WTC11 (cell line): ENCODE measurements at regions not wholly inside any gene's neighbourhood (a gene's known extent, or its start where the extent isn't known, plus 50 kb on each side); places are given as distances from the start of the nearest gene placed in this dataset.

Experiments used
- ATAC-seq: fragments of 200-7000 bp; cut with Tn5 transposase; 2 replicates; pipeline ENCODE4 v1.10.0; 2021; ENCODE audit warnings: mild to moderate bottlenecking, moderate library complexity
- CTCF ChIA-PET: fragments of 300-600 bp; sonication (Branson Sonifier 250); formaldehyde crosslinking; loops from one replicate; lab custom pipeline; 2021; ENCODE audit warnings: antibody characterized with exemption; lab: Charles Lee
- POLR2A ChIA-PET: fragments of 350-600 bp; sonication (Branson Sonifier 250); formaldehyde crosslinking; loops from one replicate; lab custom pipeline; 2021; ENCODE audit warnings: antibody characterized with exemption; lab: Charles Lee
- DNase-seq: peaks from one replicate; pipeline ENCODE4 v3.0.0; 2021; ENCODE audit warnings: low spot score
- H3K27ac Mint-ChIP-seq: 2 replicates; pipeline ENCODE4 v1.8.0; 2021; ENCODE audit warnings: mixed read lengths
- H3K27me3 Mint-ChIP-seq: 2 replicates; pipeline ENCODE4 v1.8.0; 2021; ENCODE audit warnings: low read depth, mild to moderate bottlenecking, moderate library complexity, mixed read lengths
- H3K36me3 Mint-ChIP-seq: 2 replicates; pipeline ENCODE4 v1.8.0; 2021; ENCODE audit warnings: mixed read lengths
- H3K4me1 Mint-ChIP-seq: 2 replicates; pipeline ENCODE4 v1.8.0; 2022; ENCODE audit warnings: mixed read lengths
- H3K4me3 Mint-ChIP-seq: 2 replicates; pipeline ENCODE4 v1.8.0; 2021; ENCODE audit warnings: mild to moderate bottlenecking, moderate library complexity, mixed read lengths
- H3K9me3 Mint-ChIP-seq: 2 replicates; pipeline ENCODE4 v1.8.0; 2021; ENCODE audit warnings: mixed read lengths
- ETV6 ChIP-seq: sonication (generic); formaldehyde crosslinking; IDR thresholded peaks from 2 replicates; pipeline ENCODE4 v1.8.1; 2022; ENCODE audit warnings: mild to moderate bottlenecking, missing genetic modification reagents
- GTF2I ChIP-seq: fragments of 250-450 bp; sonication (Bioruptor Pico); conservative IDR thresholded peaks from 2 replicates; pipeline ENCODE4 v1.4.0; 2021; ENCODE audit warnings: mild to moderate bottlenecking
- KAT7 ChIP-seq: sonication (generic); formaldehyde crosslinking; IDR thresholded peaks from 2 replicates; pipeline ENCODE4 v1.8.1; 2023; ENCODE audit warnings: missing genetic modification reagents, mild to moderate bottlenecking, borderline replicate concordance
- NFYB ChIP-seq: sonication (generic); formaldehyde crosslinking; conservative IDR thresholded peaks from 2 replicates; pipeline ENCODE4 v1.8.0; 2022; ENCODE audit warnings: low read depth, missing genetic modification reagents
- RELA ChIP-seq: sonication (generic); formaldehyde crosslinking; IDR thresholded peaks from 2 replicates; pipeline ENCODE4 v1.8.1; 2022; ENCODE audit warnings: missing genetic modification reagents, mild to moderate bottlenecking, borderline replicate concordance
- SMAD4 ChIP-seq: sonication (generic); formaldehyde crosslinking; IDR thresholded peaks from 2 replicates; pipeline ENCODE4 v1.8.0; 2022; ENCODE audit warnings: mild to moderate bottlenecking, missing genetic modification reagents
- TEAD4 ChIP-seq: sonication (generic); formaldehyde crosslinking; IDR thresholded peaks from 2 replicates; pipeline ENCODE4 v1.8.0; 2022; ENCODE audit warnings: mild to moderate bottlenecking, missing genetic modification reagents
- ZNF138 ChIP-seq: sonication (generic); formaldehyde crosslinking; conservative IDR thresholded peaks from 2 replicates; pipeline ENCODE4 v1.8.1; 2022; ENCODE audit warnings: mild to moderate bottlenecking, moderate library complexity, missing genetic modification reagents
- ZNF232 ChIP-seq: sonication (generic); formaldehyde crosslinking; IDR thresholded peaks from 2 replicates; pipeline ENCODE4 v1.8.0; 2022; ENCODE audit warnings: mild to moderate bottlenecking, missing genetic modification reagents
- ZNF263 ChIP-seq: sonication (generic); formaldehyde crosslinking; IDR thresholded peaks from 2 replicates; pipeline ENCODE4 v1.8.1; 2022; ENCODE audit warnings: low read depth, mild to moderate bottlenecking, moderate library complexity, missing genetic modification reagents
- ZNF396 ChIP-seq: fragments of 250-450 bp; sonication (Bioruptor Pico); IDR thresholded peaks from 2 replicates; pipeline ENCODE4 v1.8.0; 2021; ENCODE audit warnings: mild to moderate bottlenecking, moderate library complexity, borderline replicate concordance
- ZNF671 ChIP-seq: fragments of 250-450 bp; sonication (Bioruptor Pico); IDR thresholded peaks from 2 replicates; pipeline ENCODE4 v1.8.0; 2021; ENCODE audit warnings: mild to moderate bottlenecking
- TF ChIP-seq, protein P1 (sequence below): sonication (generic); formaldehyde crosslinking; IDR thresholded peaks from 2 replicates; pipeline ENCODE4 v1.8.1; 2023; ENCODE audit warnings: mild to moderate bottlenecking, moderate library complexity, missing genetic modification reagents
- TF ChIP-seq, protein P2 (sequence below): sonication (generic); formaldehyde crosslinking; IDR thresholded peaks from 2 replicates; pipeline ENCODE4 v1.8.0; 2022; ENCODE audit warnings: missing genetic modification reagents
- TF ChIP-seq, protein P3 (sequence below): fragments of 250-450 bp; sonication (Bioruptor Pico); IDR thresholded peaks from 2 replicates; pipeline ENCODE4 v1.8.0; 2021; ENCODE audit warnings: mild to moderate bottlenecking
- TF ChIP-seq, protein P4 (sequence below): sonication (generic); formaldehyde crosslinking; IDR thresholded peaks from 2 replicates; pipeline ENCODE4 v1.8.1; 2023; ENCODE audit warnings: mild to moderate bottlenecking, missing genetic modification reagents
- TF ChIP-seq, protein P5 (sequence below): sonication (generic); formaldehyde crosslinking; IDR thresholded peaks from 2 replicates; pipeline ENCODE4 v1.8.1; 2022; ENCODE audit warnings: missing genetic modification reagents, borderline replicate concordance
- TF ChIP-seq, protein P6 (sequence below): sonication (generic); formaldehyde crosslinking; IDR thresholded peaks from 2 replicates; pipeline ENCODE4 v1.8.1; 2022; ENCODE audit warnings: mild to moderate bottlenecking, moderate library complexity, missing genetic modification reagents
- TF ChIP-seq, protein P7 (sequence below): fragments of 250-450 bp; sonication (Bioruptor Pico); IDR thresholded peaks from 2 replicates; pipeline ENCODE4 v1.9.0; 2021; ENCODE audit warnings: mild to moderate bottlenecking
- TF ChIP-seq, protein P8 (sequence below): sonication (generic); formaldehyde crosslinking; IDR thresholded peaks from 2 replicates; pipeline ENCODE4 v1.8.0; 2023; ENCODE audit warnings: missing genetic modification reagents, mild to moderate bottlenecking, borderline replicate concordance

DNA sequence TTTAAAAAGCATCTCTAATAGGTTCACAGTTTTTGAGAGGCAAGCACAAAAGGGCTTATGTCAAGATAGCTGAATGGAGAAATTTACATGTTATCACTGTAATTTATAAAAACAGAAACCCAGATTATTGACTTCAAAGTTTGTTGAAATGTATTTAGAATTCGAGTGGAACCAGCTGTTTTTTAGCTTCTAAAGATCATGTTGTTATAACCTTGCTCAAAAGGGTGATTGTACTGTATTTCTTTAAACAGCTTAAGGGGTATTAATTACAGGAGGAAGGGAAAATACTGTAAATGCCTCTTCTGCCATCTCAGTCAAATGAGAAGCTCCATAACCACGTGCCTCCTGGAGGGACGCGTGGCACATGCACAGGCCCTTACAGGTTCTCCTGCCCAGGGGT, 156.2 kb upstream of the MGMT start:
- TF ChIP-seq, protein P1, sequence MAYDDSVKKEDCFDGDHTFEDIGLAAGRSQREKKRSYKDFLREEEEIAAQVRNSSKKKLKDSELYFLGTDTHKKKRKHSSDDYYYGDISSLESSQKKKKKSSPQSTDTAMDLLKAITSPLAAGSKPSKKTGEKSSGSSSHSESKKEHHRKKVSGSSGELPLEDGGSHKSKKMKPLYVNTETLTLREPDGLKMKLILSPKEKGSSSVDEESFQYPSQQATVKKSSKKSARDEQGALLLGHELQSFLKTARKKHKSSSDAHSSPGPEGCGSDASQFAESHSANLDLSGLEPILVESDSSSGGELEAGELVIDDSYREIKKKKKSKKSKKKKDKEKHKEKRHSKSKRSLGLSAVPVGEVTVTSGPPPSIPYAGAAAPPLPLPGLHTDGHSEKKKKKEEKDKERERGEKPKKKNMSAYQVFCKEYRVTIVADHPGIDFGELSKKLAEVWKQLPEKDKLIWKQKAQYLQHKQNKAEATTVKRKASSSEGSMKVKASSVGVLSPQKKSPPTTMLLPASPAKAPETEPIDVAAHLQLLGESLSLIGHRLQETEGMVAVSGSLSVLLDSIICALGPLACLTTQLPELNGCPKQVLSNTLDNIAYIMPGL, result no peak
- TF ChIP-seq ZNF671 (CRISPR knock-in tag) (no peak), TEAD4 (CRISPR knock-in tag) (no peak), GTF2I (CRISPR knock-in tag) (no peak), SMAD4 (CRISPR knock-in tag) (no peak), ETV6 (no peak), ZNF138 (CRISPR knock-in tag) (no peak), NFYB (no peak)
- TF ChIP-seq, protein P2, sequence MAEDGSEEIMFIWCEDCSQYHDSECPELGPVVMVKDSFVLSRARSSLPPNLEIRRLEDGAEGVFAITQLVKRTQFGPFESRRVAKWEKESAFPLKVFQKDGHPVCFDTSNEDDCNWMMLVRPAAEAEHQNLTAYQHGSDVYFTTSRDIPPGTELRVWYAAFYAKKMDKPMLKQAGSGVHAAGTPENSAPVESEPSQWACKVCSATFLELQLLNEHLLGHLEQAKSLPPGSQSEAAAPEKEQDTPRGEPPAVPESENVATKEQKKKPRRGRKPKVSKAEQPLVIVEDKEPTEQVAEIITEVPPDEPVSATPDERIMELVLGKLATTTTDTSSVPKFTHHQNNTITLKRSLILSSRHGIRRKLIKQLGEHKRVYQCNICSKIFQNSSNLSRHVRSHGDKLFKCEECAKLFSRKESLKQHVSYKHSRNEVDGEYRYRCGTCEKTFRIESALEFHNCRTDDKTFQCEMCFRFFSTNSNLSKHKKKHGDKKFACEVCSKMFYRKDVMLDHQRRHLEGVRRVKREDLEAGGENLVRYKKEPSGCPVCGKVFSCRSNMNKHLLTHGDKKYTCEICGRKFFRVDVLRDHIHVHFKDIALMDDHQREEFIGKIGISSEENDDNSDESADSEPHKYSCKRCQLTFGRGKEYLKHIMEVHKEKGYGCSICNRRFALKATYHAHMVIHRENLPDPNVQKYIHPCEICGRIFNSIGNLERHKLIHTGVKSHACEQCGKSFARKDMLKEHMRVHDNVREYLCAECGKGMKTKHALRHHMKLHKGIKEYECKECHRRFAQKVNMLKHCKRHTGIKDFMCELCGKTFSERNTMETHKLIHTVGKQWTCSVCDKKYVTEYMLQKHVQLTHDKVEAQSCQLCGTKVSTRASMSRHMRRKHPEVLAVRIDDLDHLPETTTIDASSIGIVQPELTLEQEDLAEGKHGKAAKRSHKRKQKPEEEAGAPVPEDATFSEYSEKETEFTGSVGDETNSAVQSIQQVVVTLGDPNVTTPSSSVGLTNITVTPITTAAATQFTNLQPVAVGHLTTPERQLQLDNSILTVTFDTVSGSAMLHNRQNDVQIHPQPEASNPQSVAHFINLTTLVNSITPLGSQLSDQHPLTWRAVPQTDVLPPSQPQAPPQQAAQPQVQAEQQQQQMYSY (CRISPR knock-in tag), result no peak
- TF ChIP-seq, protein P3, sequence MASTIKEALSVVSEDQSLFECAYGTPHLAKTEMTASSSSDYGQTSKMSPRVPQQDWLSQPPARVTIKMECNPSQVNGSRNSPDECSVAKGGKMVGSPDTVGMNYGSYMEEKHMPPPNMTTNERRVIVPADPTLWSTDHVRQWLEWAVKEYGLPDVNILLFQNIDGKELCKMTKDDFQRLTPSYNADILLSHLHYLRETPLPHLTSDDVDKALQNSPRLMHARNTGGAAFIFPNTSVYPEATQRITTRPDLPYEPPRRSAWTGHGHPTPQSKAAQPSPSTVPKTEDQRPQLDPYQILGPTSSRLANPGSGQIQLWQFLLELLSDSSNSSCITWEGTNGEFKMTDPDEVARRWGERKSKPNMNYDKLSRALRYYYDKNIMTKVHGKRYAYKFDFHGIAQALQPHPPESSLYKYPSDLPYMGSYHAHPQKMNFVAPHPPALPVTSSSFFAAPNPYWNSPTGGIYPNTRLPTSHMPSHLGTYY, result no peak
- TF ChIP-seq, protein P4, sequence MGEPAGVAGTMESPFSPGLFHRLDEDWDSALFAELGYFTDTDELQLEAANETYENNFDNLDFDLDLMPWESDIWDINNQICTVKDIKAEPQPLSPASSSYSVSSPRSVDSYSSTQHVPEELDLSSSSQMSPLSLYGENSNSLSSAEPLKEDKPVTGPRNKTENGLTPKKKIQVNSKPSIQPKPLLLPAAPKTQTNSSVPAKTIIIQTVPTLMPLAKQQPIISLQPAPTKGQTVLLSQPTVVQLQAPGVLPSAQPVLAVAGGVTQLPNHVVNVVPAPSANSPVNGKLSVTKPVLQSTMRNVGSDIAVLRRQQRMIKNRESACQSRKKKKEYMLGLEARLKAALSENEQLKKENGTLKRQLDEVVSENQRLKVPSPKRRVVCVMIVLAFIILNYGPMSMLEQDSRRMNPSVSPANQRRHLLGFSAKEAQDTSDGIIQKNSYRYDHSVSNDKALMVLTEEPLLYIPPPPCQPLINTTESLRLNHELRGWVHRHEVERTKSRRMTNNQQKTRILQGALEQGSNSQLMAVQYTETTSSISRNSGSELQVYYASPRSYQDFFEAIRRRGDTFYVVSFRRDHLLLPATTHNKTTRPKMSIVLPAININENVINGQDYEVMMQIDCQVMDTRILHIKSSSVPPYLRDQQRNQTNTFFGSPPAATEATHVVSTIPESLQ (CRISPR knock-in tag), result no peak
- TF ChIP-seq, protein P5, sequence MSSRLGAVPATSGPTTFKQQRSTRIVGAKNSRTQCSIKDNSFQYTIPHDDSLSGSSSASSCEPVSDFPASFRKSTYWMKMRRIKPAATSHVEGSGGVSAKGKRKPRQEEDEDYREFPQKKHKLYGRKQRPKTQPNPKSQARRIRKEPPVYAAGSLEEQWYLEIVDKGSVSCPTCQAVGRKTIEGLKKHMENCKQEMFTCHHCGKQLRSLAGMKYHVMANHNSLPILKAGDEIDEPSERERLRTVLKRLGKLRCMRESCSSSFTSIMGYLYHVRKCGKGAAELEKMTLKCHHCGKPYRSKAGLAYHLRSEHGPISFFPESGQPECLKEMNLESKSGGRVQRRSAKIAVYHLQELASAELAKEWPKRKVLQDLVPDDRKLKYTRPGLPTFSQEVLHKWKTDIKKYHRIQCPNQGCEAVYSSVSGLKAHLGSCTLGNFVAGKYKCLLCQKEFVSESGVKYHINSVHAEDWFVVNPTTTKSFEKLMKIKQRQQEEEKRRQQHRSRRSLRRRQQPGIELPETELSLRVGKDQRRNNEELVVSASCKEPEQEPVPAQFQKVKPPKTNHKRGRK (CRISPR knock-in tag), result no peak
- TF ChIP-seq, protein P6, sequence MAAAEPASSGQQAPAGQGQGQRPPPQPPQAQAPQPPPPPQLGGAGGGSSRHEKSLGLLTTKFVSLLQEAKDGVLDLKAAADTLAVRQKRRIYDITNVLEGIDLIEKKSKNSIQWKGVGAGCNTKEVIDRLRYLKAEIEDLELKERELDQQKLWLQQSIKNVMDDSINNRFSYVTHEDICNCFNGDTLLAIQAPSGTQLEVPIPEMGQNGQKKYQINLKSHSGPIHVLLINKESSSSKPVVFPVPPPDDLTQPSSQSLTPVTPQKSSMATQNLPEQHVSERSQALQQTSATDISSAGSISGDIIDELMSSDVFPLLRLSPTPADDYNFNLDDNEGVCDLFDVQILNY, result no peak
- TF ChIP-seq, protein P7, sequence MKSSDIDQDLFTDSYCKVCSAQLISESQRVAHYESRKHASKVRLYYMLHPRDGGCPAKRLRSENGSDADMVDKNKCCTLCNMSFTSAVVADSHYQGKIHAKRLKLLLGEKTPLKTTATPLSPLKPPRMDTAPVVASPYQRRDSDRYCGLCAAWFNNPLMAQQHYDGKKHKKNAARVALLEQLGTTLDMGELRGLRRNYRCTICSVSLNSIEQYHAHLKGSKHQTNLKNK (CRISPR knock-in tag), result no peak
- H3K27me3 Mint-ChIP-seq, result no peaks in the 10 kb centered on the region
- ChIA-PET POLR2A (no interaction called here), CTCF (interaction anchor here (1.1 to 1.7 kb wide), 2 partner anchors 21 to 36 kb away, joined by 3 to 5 read pairs; no protein-coding TSS in a partner anchor)
- H3K4me1 Mint-ChIP-seq, result no peaks in the 10 kb centered on the region
- H3K27ac Mint-ChIP-seq, result no peak overlapping the region
- DNase-seq (no peak), ATAC-seq (no peak)
- H3K9me3 Mint-ChIP-seq, result peaks cover 4% of the 10 kb centered on the region
- H3K4me3 Mint-ChIP-seq, result no peak overlapping the region
- H3K36me3 Mint-ChIP-seq, result no peaks in the 10 kb centered on the region

DNA sequence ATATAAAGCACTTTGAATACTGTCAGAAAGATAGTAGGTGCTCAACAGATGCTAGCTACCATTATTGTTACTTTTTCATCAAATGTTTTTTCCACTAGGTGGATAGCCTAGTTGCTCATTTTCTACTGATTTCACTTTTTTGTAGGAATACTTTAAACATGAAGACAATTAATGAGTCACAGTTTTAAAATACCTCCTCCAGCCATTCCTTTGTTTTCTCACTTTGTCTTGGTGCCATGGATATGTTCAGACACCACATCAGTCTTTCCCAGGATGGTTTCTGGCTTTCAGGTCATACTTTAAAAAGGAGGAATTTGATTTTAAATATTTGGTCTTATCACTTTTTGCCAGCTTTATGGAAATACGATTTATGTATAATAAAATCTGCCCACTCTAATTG, 147.1 kb upstream of the MGMT start:
- POLR2A ChIA-PET, result no interaction called here
- H3K4me3 Mint-ChIP-seq, result no peak overlapping the region
- peaks cover 45% of the 10 kb centered on the region for H3K9me3 Mint-ChIP-seq
- no peak overlapping the region for H3K27ac Mint-ChIP-seq
- ATAC-seq, result no peak
- no peaks in the 10 kb centered on the region for H3K27me3 Mint-ChIP-seq
- H3K36me3 Mint-ChIP-seq, result peaks cover 14% of the 10 kb centered on the region
- CTCF ChIA-PET, result no interaction called here
- DNase-seq, result no peak
- peaks cover 22% of the 10 kb centered on the region for H3K4me1 Mint-ChIP-seq
- TF ChIP-seq RELA (CRISPR knock-in tag) (no peak), KAT7 (no peak), ZNF671 (CRISPR knock-in tag) (no peak), ZNF396 (CRISPR knock-in tag) (no peak), ZNF263 (no peak), ZNF232 (CRISPR knock-in tag) (no peak)
- TF ChIP-seq, protein P8, sequence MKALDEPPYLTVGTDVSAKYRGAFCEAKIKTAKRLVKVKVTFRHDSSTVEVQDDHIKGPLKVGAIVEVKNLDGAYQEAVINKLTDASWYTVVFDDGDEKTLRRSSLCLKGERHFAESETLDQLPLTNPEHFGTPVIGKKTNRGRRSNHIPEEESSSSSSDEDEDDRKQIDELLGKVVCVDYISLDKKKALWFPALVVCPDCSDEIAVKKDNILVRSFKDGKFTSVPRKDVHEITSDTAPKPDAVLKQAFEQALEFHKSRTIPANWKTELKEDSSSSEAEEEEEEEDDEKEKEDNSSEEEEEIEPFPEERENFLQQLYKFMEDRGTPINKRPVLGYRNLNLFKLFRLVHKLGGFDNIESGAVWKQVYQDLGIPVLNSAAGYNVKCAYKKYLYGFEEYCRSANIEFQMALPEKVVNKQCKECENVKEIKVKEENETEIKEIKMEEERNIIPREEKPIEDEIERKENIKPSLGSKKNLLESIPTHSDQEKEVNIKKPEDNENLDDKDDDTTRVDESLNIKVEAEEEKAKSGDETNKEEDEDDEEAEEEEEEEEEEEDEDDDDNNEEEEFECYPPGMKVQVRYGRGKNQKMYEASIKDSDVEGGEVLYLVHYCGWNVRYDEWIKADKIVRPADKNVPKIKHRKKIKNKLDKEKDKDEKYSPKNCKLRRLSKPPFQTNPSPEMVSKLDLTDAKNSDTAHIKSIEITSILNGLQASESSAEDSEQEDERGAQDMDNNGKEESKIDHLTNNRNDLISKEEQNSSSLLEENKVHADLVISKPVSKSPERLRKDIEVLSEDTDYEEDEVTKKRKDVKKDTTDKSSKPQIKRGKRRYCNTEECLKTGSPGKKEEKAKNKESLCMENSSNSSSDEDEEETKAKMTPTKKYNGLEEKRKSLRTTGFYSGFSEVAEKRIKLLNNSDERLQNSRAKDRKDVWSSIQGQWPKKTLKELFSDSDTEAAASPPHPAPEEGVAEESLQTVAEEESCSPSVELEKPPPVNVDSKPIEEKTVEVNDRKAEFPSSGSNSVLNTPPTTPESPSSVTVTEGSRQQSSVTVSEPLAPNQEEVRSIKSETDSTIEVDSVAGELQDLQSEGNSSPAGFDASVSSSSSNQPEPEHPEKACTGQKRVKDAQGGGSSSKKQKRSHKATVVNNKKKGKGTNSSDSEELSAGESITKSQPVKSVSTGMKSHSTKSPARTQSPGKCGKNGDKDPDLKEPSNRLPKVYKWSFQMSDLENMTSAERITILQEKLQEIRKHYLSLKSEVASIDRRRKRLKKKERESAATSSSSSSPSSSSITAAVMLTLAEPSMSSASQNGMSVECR, result no peak
